Central memory CD8-positive, alpha-beta T cell (primary cell): ENCODE measurements at regions not wholly inside any gene's neighbourhood (a gene's known extent, or its start where the extent isn't known, plus 50 kb on each side); places are given as distances from the start of the nearest gene placed in this dataset.
"Not testable (repeated sequence)": the region's sequence is repeated elsewhere in the genome, so short reads cannot be mapped to it uniquely, and the experiment has no call there.

ENCODE experiments used
- ATAC-seq: fragments of 150-1000 bp; cut with Tn5 transposase; replicated peaks from 2 replicates; pipeline ENCODE4 v1.10.0; 2022; ENCODE audit warnings: mild to moderate bottlenecking, moderate FRiP score, moderate number of reproducible peaks; ENCODE audit not compliant: poor library complexity, severe bottlenecking; ENCODE audit errors: extremely low read depth
- DNase-seq, 2 donors: peaks; one replicate each; pipeline ENCODE4 v3.0.0; 2021; ENCODE audit warnings: low spot score in 2 of 2
- H3K27ac Mint-ChIP-seq: one replicate; pipeline ENCODE4 v1.8.0; 2022; ENCODE audit warnings: low read depth, mild to moderate bottlenecking, moderate library complexity, mixed read lengths
- H3K27me3 Mint-ChIP-seq: one replicate; pipeline ENCODE4 v1.8.0; 2022; ENCODE audit warnings: mixed read lengths
- H3K36me3 Mint-ChIP-seq: one replicate; pipeline ENCODE4 v1.8.0; 2022; ENCODE audit warnings: mild to moderate bottlenecking, moderate library complexity, mixed read lengths; ENCODE audit not compliant: insufficient read depth
- H3K4me1 Mint-ChIP-seq: one replicate; pipeline ENCODE4 v1.8.0; 2022; ENCODE audit warnings: mixed read lengths
- H3K4me3 Mint-ChIP-seq: one replicate; pipeline ENCODE4 v1.8.0; 2022; ENCODE audit warnings: mild to moderate bottlenecking, moderate library complexity, mixed read lengths
- H3K9me3 Mint-ChIP-seq: one replicate; pipeline ENCODE4 v1.8.0; 2022; ENCODE audit warnings: mixed read lengths

DNA sequence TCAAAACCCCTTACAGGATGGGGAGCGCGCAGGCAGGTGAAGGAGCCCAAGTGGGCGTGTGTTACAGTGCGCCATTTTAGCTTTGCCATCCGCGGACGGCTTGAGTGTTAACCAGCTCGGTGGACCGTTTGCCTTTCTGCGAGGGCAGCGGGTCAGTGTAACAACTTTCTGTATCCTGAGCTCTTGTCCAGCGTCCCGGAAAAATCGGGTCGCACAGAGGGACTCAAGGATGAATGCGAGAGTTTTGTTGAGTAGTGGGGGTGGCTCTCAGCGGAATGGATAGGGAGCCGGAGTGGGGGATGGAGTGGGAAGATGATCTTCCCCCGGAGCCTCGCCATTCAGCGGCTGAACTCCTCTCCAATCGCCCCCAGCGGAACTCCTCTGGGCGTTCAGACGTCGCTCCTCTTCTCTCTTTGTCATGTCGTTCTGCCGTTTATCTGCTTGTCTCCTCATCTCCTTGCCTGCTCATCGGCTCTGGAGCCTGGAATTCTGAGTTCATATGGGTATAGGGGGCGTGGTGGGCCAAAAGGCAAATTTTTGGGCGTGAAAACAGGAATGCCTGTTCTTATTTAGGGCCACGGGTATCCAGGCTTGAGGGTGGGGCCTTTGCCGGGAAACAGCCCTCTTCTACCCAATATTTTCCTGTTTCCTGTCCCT, 295.4 kb downstream of the CTH start:
- no peak for ATAC-seq
- no peaks in the 10 kb centered on the region for H3K27me3 Mint-ChIP-seq

DNA sequence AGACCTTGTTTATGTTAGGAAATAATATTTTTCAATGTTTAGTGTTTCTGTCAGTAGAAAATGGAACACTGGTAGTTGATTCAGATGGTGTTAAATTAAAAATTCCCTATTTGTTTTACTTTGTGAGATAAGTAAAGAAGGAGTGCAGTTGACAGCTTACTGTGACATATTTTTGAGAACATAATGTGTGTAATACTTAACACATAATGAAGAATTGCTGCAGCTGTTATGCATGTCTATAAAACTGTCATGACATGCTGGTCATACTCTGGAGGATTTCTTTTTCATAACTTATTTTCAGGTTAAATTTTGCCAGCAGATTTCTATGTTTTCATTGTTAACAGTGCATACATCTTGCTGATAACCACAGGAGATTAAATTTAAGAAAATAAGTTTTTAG, 296.1 kb downstream of the CTH start:
- Mint-ChIP-seq H3K4me3 (no peak overlapping the region), H3K27me3 (no peaks in the 10 kb centered on the region), H3K36me3 (no peaks in the 10 kb centered on the region), H3K4me1 (no peaks in the 10 kb centered on the region), H3K9me3 (peaks cover 5% of the 10 kb centered on the region), H3K27ac (no peak overlapping the region)
- no peak for ATAC-seq
- DNase-seq, result no peak

More for the DNA sequence above, 295.4 kb downstream of the CTH start:
- Mint-ChIP-seq H3K36me3 (no peaks in the 10 kb centered on the region), H3K9me3 (peaks cover 5% of the 10 kb centered on the region), H3K4me3 (no peak overlapping the region), H3K27ac (no peak overlapping the region), H3K4me1 (no peaks in the 10 kb centered on the region)
- no peak for DNase-seq

DNA sequence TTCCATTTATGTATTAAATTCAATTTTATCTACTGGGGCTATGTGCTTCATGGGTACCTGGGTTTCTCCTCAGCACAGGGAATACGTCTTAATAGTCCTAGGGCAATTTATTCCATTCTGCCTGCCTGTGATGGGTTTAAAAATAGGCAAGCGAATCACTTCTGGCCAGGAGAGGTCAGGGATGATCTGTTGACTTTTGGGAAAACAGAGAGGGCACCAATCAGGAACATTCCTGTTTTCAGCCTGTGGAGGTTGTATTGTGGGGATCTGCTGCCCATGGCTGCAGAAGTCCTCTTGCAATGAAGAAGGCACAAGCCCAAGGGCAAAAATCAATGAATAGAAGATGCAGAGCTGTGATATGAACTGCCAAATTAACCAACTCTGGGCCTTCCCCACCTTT, 303.1 kb downstream of the CTH start:
- H3K9me3 Mint-ChIP-seq, result peaks cover 10% of the 10 kb centered on the region
- ATAC-seq (no peak), DNase-seq (no peak)
- no peaks in the 10 kb centered on the region for H3K27me3 Mint-ChIP-seq
- H3K4me1 Mint-ChIP-seq, result no peaks in the 10 kb centered on the region
- no peak overlapping the region for H3K27ac Mint-ChIP-seq
- H3K4me3 Mint-ChIP-seq, result no peak overlapping the region
- H3K36me3 Mint-ChIP-seq, result no peaks in the 10 kb centered on the region

DNA sequence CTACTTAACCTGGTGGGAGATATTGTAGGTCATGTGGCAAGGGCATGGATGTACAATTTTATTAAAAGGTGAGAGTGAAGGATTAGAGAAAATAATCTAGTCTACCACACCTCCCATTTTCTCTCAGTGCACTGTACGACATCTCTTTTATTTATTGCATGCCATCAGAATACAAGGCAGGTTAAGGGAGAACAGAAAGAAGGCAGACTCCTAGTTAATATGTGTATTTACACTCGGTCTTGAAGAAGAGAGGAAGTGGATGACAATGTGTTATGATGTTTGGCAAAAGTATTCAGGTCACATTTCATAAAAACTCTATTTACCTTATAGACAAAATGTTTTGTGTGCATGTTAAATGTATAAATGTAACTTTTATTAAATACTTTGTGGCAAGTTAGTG, 306.1 kb downstream of the CTH start:
- no peak for DNase-seq

DNA sequence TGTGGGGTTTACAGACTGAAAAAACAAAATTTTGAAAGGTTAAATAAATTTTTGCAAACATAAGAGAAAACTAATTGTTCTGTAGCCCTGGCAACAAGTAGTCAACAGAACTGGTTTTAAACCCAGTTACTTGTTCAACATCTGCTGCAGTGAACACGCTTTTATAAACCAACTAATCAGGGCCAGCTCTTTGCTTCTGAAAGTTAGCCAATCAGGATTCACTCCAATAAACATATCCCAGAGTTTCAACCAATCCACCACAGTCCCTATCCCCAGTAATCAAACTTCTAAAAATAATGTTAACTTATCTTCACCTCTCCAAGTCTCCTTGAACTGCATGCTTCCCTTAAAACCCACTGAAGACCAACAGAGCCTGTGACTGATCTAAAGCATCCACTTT, 306.6 kb downstream of the CTH start:
- no peaks in the 10 kb centered on the region for H3K36me3 Mint-ChIP-seq
- peaks cover 11% of the 10 kb centered on the region for H3K9me3 Mint-ChIP-seq
- no peaks in the 10 kb centered on the region for H3K27me3 Mint-ChIP-seq
- DNase-seq (no peak), ATAC-seq (no peak)
- H3K4me1 Mint-ChIP-seq, result no peaks in the 10 kb centered on the region
- H3K4me3 Mint-ChIP-seq, result no peak overlapping the region
- no peak overlapping the region for H3K27ac Mint-ChIP-seq

More for the DNA sequence above, 306.1 kb downstream of the CTH start:
- Mint-ChIP-seq H3K4me3 (no peak overlapping the region), H3K27me3 (no peaks in the 10 kb centered on the region), H3K27ac (no peak overlapping the region), H3K4me1 (no peaks in the 10 kb centered on the region), H3K9me3 (peaks cover 11% of the 10 kb centered on the region), H3K36me3 (no peaks in the 10 kb centered on the region)
- ATAC-seq, result no peak

GRCh38 chr1:70718086-70718630, 307.1 kb downstream of the CTH start:
- Mint-ChIP-seq H3K4me3 (no peak overlapping the region), H3K27me3 (no peaks in the 10 kb centered on the region), H3K36me3 (no peaks in the 10 kb centered on the region), H3K4me1 (no peaks in the 10 kb centered on the region), H3K9me3 (peaks cover 11% of the 10 kb centered on the region), H3K27ac (no peak overlapping the region)
- ATAC-seq, result no peak
- no peak for DNase-seq

DNA sequence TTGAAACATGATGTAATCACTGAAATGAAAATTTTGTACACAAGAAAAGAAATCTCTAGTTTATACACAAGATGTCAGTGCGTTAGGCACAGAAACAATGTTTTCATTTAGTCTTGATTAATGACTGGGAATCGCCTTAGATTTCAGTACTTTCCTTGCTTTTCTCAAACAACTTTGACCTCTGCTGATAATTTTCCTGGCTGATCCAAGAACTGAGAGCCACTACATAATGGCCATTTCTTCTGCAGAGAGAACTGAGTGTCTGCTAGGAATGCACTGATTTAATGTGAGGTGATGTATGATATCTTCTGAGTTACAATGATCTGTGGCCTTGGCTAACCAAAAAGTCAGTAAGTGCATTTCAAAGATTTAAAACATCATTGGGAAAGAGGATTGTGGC, 308.1 kb downstream of the CTH start:
- ATAC-seq (no peak), DNase-seq (no peak)
- Mint-ChIP-seq H3K36me3 (no peaks in the 10 kb centered on the region), H3K9me3 (peaks cover 16% of the 10 kb centered on the region), H3K4me3 (no peak overlapping the region), H3K27ac (no peak overlapping the region), H3K4me1 (no peaks in the 10 kb centered on the region), H3K27me3 (no peaks in the 10 kb centered on the region)

GRCh38 chr1:70720109-70720508, 309.0 kb downstream of the CTH start:
- DNase-seq, result no peak
- peaks cover 25% of the 10 kb centered on the region for H3K9me3 Mint-ChIP-seq
- H3K27ac Mint-ChIP-seq, result no peak overlapping the region
- no peaks in the 10 kb centered on the region for H3K4me1 Mint-ChIP-seq
- H3K36me3 Mint-ChIP-seq, result no peaks in the 10 kb centered on the region
- no peaks in the 10 kb centered on the region for H3K27me3 Mint-ChIP-seq
- H3K4me3 Mint-ChIP-seq, result no peak overlapping the region
- no peak for ATAC-seq

DNA sequence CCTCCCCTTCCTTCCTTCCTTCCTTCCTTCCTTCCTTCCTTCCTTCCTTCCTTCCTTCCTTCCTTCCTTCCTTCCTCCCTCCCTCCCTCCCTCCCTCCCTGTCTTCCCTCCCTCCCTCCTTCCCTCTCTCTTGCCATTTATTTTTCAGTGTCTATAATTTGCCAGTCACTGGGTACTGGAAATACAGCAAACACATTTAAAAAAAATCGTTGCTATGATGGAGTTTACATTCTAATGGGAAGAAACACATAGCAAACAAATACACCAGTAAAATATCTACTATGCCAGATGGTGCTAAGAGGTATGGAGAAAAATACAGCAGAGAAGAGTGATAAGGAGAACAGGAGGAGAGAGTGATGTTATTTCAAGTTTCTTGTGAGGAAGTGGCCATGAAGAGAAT, 309.5 kb downstream of the CTH start:
- H3K27me3 Mint-ChIP-seq, result no peaks in the 10 kb centered on the region
- H3K9me3 Mint-ChIP-seq, result peaks cover 29% of the 10 kb centered on the region
- ATAC-seq, result no peak
- no peak overlapping the region for H3K27ac Mint-ChIP-seq
- H3K4me3 Mint-ChIP-seq, result no peak overlapping the region
- no peaks in the 10 kb centered on the region for H3K4me1 Mint-ChIP-seq
- no peaks in the 10 kb centered on the region for H3K36me3 Mint-ChIP-seq
- DNase-seq, result no peak

DNA sequence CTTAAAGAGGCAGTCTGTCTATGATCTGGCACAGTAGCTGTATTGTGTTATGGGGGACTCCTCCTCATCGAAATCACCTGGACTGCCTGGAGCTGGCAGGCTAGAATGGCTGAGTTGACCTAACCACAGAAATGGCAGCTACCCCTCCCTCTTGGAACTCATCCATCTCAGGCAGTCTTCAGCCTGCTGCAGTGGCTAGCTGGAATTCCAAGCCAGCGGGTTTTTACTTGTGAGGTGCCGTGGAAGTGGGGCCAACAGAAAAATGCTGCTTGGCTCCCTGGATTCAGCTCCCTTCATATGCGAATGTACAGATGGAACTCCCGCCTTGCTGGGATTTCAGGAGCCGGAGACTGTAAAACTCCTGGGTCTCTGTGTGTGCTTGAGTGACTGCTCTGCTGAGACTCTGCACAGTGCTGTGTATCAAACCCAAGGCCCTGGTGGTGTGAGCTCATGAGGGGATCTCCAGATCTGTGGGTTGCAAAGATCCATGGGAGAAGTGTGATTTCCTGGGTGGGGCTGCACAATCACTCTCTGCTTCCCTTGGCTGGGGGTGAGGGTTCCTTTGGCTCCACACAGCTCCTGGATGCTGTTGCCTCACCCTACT, 316.9 kb downstream of the CTH start:
- Mint-ChIP-seq H3K27me3 (no peaks in the 10 kb centered on the region), H3K4me1 (no peaks in the 10 kb centered on the region), H3K36me3 (no peaks in the 10 kb centered on the region), H3K27ac (no peak overlapping the region), H3K9me3 (peaks cover 32% of the 10 kb centered on the region), H3K4me3 (no peak overlapping the region)
- ATAC-seq (no peak), DNase-seq (no peak)

- not testable (repeated sequence) for DNase-seq, H3K36me3 Mint-ChIP-seq, ATAC-seq, H3K27ac Mint-ChIP-seq, H3K4me1 Mint-ChIP-seq, H3K9me3 Mint-ChIP-seq, H3K27me3 Mint-ChIP-seq, H3K4me3 Mint-ChIP-seq
These were observed 311.1 kb downstream of the PTGER3 start for GRCh38 chr1:70736518-70736917.

- H3K9me3 Mint-ChIP-seq, result peaks cover 6% of the 10 kb centered on the region
- no peak for ATAC-seq
- no peaks in the 10 kb centered on the region for H3K36me3 Mint-ChIP-seq
- no peaks in the 10 kb centered on the region for H3K27me3 Mint-ChIP-seq
- H3K4me3 Mint-ChIP-seq, result no peak overlapping the region
- no peak for DNase-seq
- no peaks in the 10 kb centered on the region for H3K4me1 Mint-ChIP-seq
- no peak overlapping the region for H3K27ac Mint-ChIP-seq
These were observed 310.5 kb downstream of the PTGER3 start for GRCh38 chr1:70737125-70737524.

GRCh38 chr1:70738624-70739023, 309.0 kb downstream of the PTGER3 start:
- H3K4me1 Mint-ChIP-seq, result no peaks in the 10 kb centered on the region
- H3K27ac Mint-ChIP-seq, result no peak overlapping the region
- H3K36me3 Mint-ChIP-seq, result no peaks in the 10 kb centered on the region
- peaks cover 9% of the 10 kb centered on the region for H3K9me3 Mint-ChIP-seq
- DNase-seq (no peak), ATAC-seq (no peak)
- no peak overlapping the region for H3K4me3 Mint-ChIP-seq
- no peaks in the 10 kb centered on the region for H3K27me3 Mint-ChIP-seq
